Aorta (tissue), 5 donors: ENCODE measurements at regions not wholly inside any gene's neighbourhood (a gene's known extent, or its start where the extent isn't known, plus 50 kb on each side); places are given as distances from the start of the nearest gene placed in this dataset.

ENCODE experiments used
- ATAC-seq: fragments of 200-7000 bp; cut with Tn5 transposase; one replicate; pipeline ENCODE4 v1.9.1; 2022; ENCODE audit warnings: moderate library complexity; ENCODE audit not compliant: low FRiP score
- DNase-seq, 2 donors: peaks; one replicate each; pipeline ENCODE4 v3.0.0-alpha.2; 2020
- H3K27ac ChIP-seq, 2 donors: one replicate each; pipeline ENCODE4 v1.5.1; 2013; ENCODE audit warnings: low read length in 2 of 2, mild to moderate bottlenecking in 2 of 2, moderate library complexity in 2 of 2, control low read depth in 1 of 2, inconsistent platforms in 1 of 2, low read depth in 1 of 2
- H3K27me3 ChIP-seq, 2 donors: one replicate each; pipeline ENCODE4 v1.6.1; 2013; ENCODE audit warnings: control low read depth in 1 of 2, low read length in 1 of 2, mild to moderate bottlenecking in 1 of 2, moderate library complexity in 1 of 2; ENCODE audit not compliant: insufficient read depth in 2 of 2, control insufficient read depth in 1 of 2
- H3K36me3 ChIP-seq, 2 donors: one replicate each; pipeline ENCODE4 v1.6.1; 2013; ENCODE audit warnings: control low read depth in 1 of 2, low read length in 1 of 2, mild to moderate bottlenecking in 1 of 2; ENCODE audit not compliant: insufficient read depth in 2 of 2, control insufficient read depth in 1 of 2
- H3K4me1 ChIP-seq, 2 donors: one replicate each; pipeline ENCODE4 v1.6.1; 2013; ENCODE audit warnings: low read length in 2 of 2, control low read depth in 1 of 2, mild to moderate bottlenecking in 1 of 2, moderate library complexity in 1 of 2; ENCODE audit not compliant: insufficient read depth in 2 of 2, control insufficient read depth in 1 of 2
- H3K4me3 ChIP-seq, 2 donors: one replicate each; pipeline ENCODE4 v1.5.1; 2013; ENCODE audit warnings: low read length in 2 of 2, control low read depth in 1 of 2, mild to moderate bottlenecking in 1 of 2
- H3K9me3 ChIP-seq: one replicate; pipeline ENCODE4 v1.6.1; 2013; ENCODE audit warnings: mild to moderate bottlenecking, low read length; ENCODE audit not compliant: control insufficient read depth
- WGBS, 2 donors: extraction: QIAGEN DNeasy Blood & Tissue Kit; methylation state at CpG; one replicate each; pipeline ENCODE4 v1.1.7; 2013; 5-methylcytosine and 5-hydroxymethylcytosine counted together
- intact Hi-C, 2 donors: fragments of 100-400 bp; cut with DNase I; formaldehyde crosslinking; loops; one replicate each; pipeline versions ENCODE4 v1.14.2 to v1.15.0; 2022
- donor health status: healthy with polysubstance abuse.
- donor health status: Bipolar disorder and iron deficiency.
- donor health status: DM: no; HTN: no; CAD: no.
- donor health status: DM: no; HTN: no; CAD: no.
- donor health status: DM: yes; HTN: yes; CAD: no.

- intact Hi-C loops, result no loop called here
These were observed 61.1 kb upstream of the DCTD start for GRCh38 chr4:182978152-182978827.

DNA sequence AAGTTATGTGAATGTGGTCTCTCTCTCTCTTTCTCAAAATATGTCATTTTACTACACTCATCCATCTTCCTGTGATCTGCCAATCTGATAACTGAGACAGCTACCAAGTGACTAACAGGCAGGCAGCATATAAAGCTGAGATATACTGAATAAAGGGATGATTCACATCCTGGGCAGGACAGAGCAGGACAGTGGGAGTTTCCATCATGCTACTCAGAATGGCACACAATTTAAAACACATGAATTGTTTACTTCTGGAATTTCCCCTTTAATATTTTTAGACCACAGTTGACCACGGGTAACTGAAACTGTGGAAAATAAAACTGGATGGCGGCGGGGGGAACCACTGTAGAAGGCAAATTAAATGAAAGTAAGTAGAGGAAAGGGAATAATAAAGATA is 58.6 kb upstream of the DCTD start:
- ATAC-seq, result no peak
- H3K27me3 ChIP-seq, result no peaks in the 10 kb centered on the region
- no peak for DNase-seq
- no peaks in the 10 kb centered on the region for H3K4me1 ChIP-seq
- no peaks in the 10 kb centered on the region for H3K9me3 ChIP-seq
- no peak overlapping the region for H3K27ac ChIP-seq
- WGBS, 2 donors, result 38 to 53% methylated on average over 3 of the region's 3 CpGs
- H3K4me3 ChIP-seq, result no peak overlapping the region
- intact Hi-C loops, result no loop called here
- H3K36me3 ChIP-seq, result no peaks in the 10 kb centered on the region

More at GRCh38 chr4:182978152-182978827, 61.1 kb upstream of the DCTD start:
- ATAC-seq (no peak), DNase-seq (no peak)
- WGBS, 2 donors, result 79 to 81% methylated on average over 8 of the region's 8 CpGs
- Histone ChIP-seq H3K27me3 (no peaks in the 10 kb centered on the region), H3K4me1 (no peaks in the 10 kb centered on the region), H3K9me3 (no peaks in the 10 kb centered on the region), H3K4me3 (no peak overlapping the region), H3K27ac (no peak overlapping the region), H3K36me3 (no peaks in the 10 kb centered on the region)

DNA sequence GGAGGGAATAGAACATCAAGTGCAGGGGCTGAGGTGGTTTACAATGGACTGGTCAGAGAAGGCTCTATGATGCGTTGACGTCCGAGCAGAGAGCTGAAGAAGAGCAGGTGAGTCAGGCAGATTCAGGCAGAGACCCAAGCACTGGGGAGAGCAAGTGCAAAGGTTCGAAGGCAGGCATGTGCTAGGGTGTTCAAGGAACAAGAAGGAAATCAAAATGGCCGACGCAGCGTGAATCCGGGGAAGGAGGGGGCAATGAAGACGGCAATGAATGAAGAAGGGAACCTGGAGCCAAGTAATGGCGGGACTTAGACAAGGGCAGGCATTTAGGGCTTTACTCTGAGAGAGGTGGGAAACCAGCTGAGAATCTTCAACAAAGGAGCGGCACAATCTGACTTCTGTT is 56.8 kb upstream of the DCTD start:
- Histone ChIP-seq H3K4me1 (no peaks in the 10 kb centered on the region), H3K27ac (no peak overlapping the region), H3K4me3 (no peak overlapping the region), H3K27me3 (no peaks in the 10 kb centered on the region), H3K9me3 (no peaks in the 10 kb centered on the region), H3K36me3 (no peaks in the 10 kb centered on the region)
- 86 to 88% methylated on average over 11 of the region's 11 CpGs for WGBS, 2 donors
- ATAC-seq, result no peak
- DNase-seq, result no peak
- intact Hi-C loops, result no loop called here

- Histone ChIP-seq H3K4me3 (no peak overlapping the region), H3K27me3 (no peaks in the 10 kb centered on the region), H3K27ac (no peak overlapping the region), H3K4me1 (no peaks in the 10 kb centered on the region), H3K36me3 (no peaks in the 10 kb centered on the region), H3K9me3 (no peaks in the 10 kb centered on the region)
- intact Hi-C loops, result no loop called here
- WGBS, 2 donors, result 2 to 9% methylated on average over 3 of the region's 3 CpGs
- ATAC-seq (no peak), DNase-seq (no peak)
These were observed 56.3 kb upstream of the DCTD start for GRCh38 chr4:182973511-182973911.

DNA sequence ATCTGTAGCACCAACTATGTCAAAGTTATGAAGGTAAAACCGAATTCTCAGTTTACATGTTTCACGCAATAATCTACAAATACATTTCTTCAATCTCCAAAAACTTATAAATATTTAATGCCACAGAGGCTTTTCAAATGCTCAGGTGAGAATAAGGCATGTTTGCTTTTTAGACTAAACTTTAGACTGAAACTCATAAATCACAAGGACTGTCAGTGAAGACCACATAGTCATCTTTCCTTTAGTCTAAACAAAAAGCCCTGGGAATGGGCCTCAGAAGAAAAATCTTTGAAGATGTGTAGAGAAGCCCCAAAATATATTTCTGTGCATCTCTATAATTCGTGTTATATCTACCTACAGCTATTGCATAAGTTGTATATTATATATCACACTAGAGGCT is 54.5 kb upstream of the DCTD start:
- Histone ChIP-seq H3K27ac (no peak overlapping the region), H3K9me3 (no peaks in the 10 kb centered on the region), H3K36me3 (no peaks in the 10 kb centered on the region), H3K4me3 (no peak overlapping the region), H3K27me3 (no peaks in the 10 kb centered on the region), H3K4me1 (no peaks in the 10 kb centered on the region)
- DNase-seq (no peak), ATAC-seq (no peak)
- 88 to 91% methylated on average over 3 of the region's 3 CpGs for WGBS, 2 donors
- intact Hi-C loops, result no loop called here

DNA sequence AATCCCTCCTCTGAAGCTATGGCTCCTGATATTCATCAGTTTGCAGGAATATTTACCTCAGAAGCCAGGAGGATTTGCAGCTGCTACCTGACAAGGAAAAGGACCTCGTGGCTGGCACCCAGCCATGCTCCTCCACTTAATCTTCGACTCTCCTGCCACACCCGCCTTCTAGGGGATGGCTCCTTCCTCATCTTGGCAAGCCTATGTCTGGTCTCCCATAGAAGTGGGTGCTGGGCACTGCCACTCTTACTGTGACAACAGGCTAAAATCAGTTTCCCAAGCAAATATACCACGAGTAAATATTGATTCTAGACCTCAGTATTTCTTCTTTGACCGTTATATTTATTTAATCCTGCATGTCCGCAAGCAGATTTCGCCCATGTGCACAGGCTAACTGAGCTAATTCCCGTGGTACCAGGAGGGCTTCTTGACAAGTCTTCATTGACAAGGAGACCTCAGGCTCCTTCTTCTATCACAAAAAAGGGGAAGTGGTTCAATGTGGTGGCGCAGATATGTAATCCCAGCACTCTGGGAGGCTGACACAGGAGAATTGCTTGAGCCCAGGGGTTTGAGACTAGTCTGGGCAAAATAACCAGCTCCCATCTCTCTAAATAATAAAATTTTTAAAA is 52.6 kb upstream of the DCTD start:
- peak in 1 of 2 donors; percentile 52 for DNase-seq
- no peaks in the 10 kb centered on the region for H3K27me3 ChIP-seq
- H3K4me3 ChIP-seq, result no peak overlapping the region
- H3K36me3 ChIP-seq, result no peaks in the 10 kb centered on the region
- no peak overlapping the region for H3K27ac ChIP-seq
- no peak for ATAC-seq
- H3K9me3 ChIP-seq, result no peaks in the 10 kb centered on the region
- WGBS, 2 donors, result 64 to 70% methylated on average over 9 of the region's 9 CpGs
- no peaks in the 10 kb centered on the region for H3K4me1 ChIP-seq
- intact Hi-C loops, result no loop called here

DNA sequence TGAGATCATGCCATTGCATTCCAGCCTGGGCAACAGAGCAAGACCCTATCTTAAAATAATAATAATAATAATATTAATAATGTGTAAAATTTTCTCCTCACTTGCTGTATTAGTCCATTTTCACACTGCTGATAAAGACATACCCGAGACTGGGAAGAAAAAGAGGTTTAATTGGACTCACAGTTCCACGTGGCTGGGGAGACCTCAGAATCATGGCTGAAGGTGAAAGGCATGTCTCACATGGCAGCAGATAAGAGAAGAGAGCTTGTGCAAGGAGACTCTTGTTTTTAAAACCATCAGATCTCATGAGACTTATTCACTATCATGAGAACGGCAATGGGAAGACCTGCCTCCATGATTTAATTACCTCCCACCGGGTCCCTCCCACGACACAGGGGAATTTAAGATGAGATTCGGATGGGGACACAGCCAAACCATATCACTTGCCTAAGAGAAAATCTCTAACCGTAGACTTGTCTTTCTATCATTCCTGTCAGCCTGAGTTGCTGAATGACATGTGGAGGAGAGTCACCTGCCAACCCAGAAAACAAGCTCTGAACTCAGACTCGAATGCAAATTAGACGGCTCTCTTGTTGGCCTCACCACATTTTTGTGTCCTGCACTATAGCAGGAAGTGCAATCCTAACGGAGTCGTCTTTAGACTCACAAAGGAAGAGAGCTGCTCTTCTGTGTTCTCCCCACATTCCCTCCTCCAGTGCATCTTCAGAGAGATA is 51.9 kb upstream of the DCTD start:
- no peaks in the 10 kb centered on the region for H3K9me3 ChIP-seq
- intact Hi-C loops, result no loop called here
- ATAC-seq (no peak), DNase-seq (no peak)
- no peaks in the 10 kb centered on the region for H3K27me3 ChIP-seq
- no peaks in the 10 kb centered on the region for H3K36me3 ChIP-seq
- H3K4me1 ChIP-seq, result no peaks in the 10 kb centered on the region
- no peak overlapping the region for H3K27ac ChIP-seq
- no peak overlapping the region for H3K4me3 ChIP-seq
- WGBS, 2 donors, result 63 to 74% methylated on average over 11 of the region's 11 CpGs

- no peak for ATAC-seq
- Histone ChIP-seq H3K9me3 (no peaks in the 10 kb centered on the region), H3K4me3 (no peak overlapping the region), H3K27me3 (no peaks in the 10 kb centered on the region), H3K27ac (no peak overlapping the region), H3K4me1 (no peaks in the 10 kb centered on the region), H3K36me3 (no peaks in the 10 kb centered on the region)
- intact Hi-C loops, result no loop called here
- no peak for DNase-seq
These were observed 50.2 kb upstream of the DCTD start for GRCh38 chr4:182967403-182967802.
